ENCODE measurements at regions not wholly inside any gene's neighbourhood (a gene's known extent, or its start where the extent isn't known, plus 50 kb on each side); places are given as distances from the start of the nearest gene placed in this dataset.

- H3K27ac ChIP-seq = no peak overlapping the region
- no peak for DNase-seq (ENCODE audit: low spot score)
- no peak for TF ChIP-seq CTCF (IDR thresholded peaks at IDR 0.05)
- no peak overlapping the region for H3K4me3 ChIP-seq
These were observed 163.9 kb upstream of the HNMT start for GRCh38 chr2:137800386-137800785.

- no peak overlapping the region for H3K27ac ChIP-seq
- TF ChIP-seq CTCF (IDR thresholded peaks at IDR 0.05) = no peak
- no peak overlapping the region for H3K4me3 ChIP-seq
- no peak for DNase-seq (ENCODE audit: low spot score)
These were observed 163.0 kb upstream of the HNMT start for GRCh38 chr2:137801228-137801627.

GRCh38 chr2:137802038-137802437, 162.2 kb upstream of the HNMT start:
- Histone ChIP-seq H3K27ac (no peak overlapping the region), H3K4me3 (no peak overlapping the region)
- no peak for TF ChIP-seq CTCF (IDR thresholded peaks at IDR 0.05)
- no peak for DNase-seq (ENCODE audit: low spot score)

- TF ChIP-seq CTCF (IDR thresholded peaks at IDR 0.05) = no peak
- DNase-seq (ENCODE audit: low spot score) = no peak
- H3K4me3 ChIP-seq = no peak overlapping the region
- no peak overlapping the region for H3K27ac ChIP-seq
These were observed 158.0 kb upstream of the HNMT start for GRCh38 chr2:137806068-137806805.

- no peak overlapping the region for H3K27ac ChIP-seq
- no peak for TF ChIP-seq CTCF (IDR thresholded peaks at IDR 0.05)
- DNase-seq (ENCODE audit: low spot score) = no peak
These were observed 155.0 kb upstream of the HNMT start for GRCh38 chr2:137809252-137809651.

GRCh38 chr2:137809837-137810236, 154.4 kb upstream of the HNMT start:
- no peak for TF ChIP-seq CTCF (IDR thresholded peaks at IDR 0.05)
- no peak overlapping the region for H3K4me3 ChIP-seq
- H3K27ac ChIP-seq = no peak overlapping the region
- no peak for DNase-seq (ENCODE audit: low spot score)

More at GRCh38 chr2:137809252-137809651, 155.0 kb upstream of the HNMT start:
- H3K4me3 ChIP-seq = no peak overlapping the region

- Histone ChIP-seq H3K4me3 (no peak overlapping the region), H3K27ac (no peak overlapping the region)
- DNase-seq (ENCODE audit: low spot score) = no peak
- no peak for TF ChIP-seq CTCF (IDR thresholded peaks at IDR 0.05)
These were observed 151.8 kb upstream of the HNMT start for GRCh38 chr2:137812517-137812916.
